ENCODE measurements at regions not wholly inside any gene's neighbourhood (a gene's known extent, or its start where the extent isn't known, plus 50 kb on each side); places are given as distances from the start of the nearest gene placed in this dataset.
"Not testable (repeated sequence)": the region's sequence is repeated elsewhere in the genome, so short reads cannot be mapped to it uniquely, and the experiment has no call there.

GRCh38 chr9:105978336-105978735 lies 284.0 kb downstream of the TMEM38B start:
- no peak for DNase-seq (ENCODE audit: low read depth)

- DNase-seq (ENCODE audit: low read depth) = no peak
Measured at GRCh38 chr9:105978826-105979225, 284.5 kb downstream of the TMEM38B start.

GRCh38 chr9:105979290-105979689 lies 284.9 kb downstream of the TMEM38B start:
- DNase-seq (ENCODE audit: low read depth) = no peak

- DNase-seq (ENCODE audit: low read depth) = no peak
Measured at GRCh38 chr9:105984714-105985113, 290.4 kb downstream of the TMEM38B start.

- DNase-seq (ENCODE audit: low read depth) = no peak
Measured at GRCh38 chr9:105993116-105993854, 298.9 kb downstream of the TMEM38B start.

GRCh38 chr9:105993921-105994715 lies 299.8 kb downstream of the TMEM38B start:
- DNase-seq (ENCODE audit: low read depth) = no peak

- no peak for DNase-seq (ENCODE audit: low read depth)
Measured at GRCh38 chr9:105994970-105995369, 300.6 kb downstream of the TMEM38B start.

- no peak for DNase-seq (ENCODE audit: low read depth)
Measured at GRCh38 chr9:106017198-106017740, 322.9 kb downstream of the TMEM38B start.

- DNase-seq (ENCODE audit: low read depth) = no peak
Measured at GRCh38 chr9:106019039-106019680, 324.8 kb downstream of the TMEM38B start.

GRCh38 chr9:106019702-106020101 lies 325.4 kb downstream of the TMEM38B start:
- no peak for DNase-seq (ENCODE audit: low read depth)

- no peak for DNase-seq (ENCODE audit: low read depth)
Measured at GRCh38 chr9:106020186-106020585, 325.8 kb downstream of the TMEM38B start.

GRCh38 chr9:106023455-106023854 lies 329.1 kb downstream of the TMEM38B start:
- DNase-seq (ENCODE audit: low read depth) = no peak

- DNase-seq (ENCODE audit: low read depth) = no peak
Measured at GRCh38 chr9:106025453-106025852, 331.1 kb downstream of the TMEM38B start.

GRCh38 chr9:106030146-106030545 lies 335.8 kb downstream of the TMEM38B start:
- not testable (repeated sequence) for DNase-seq (ENCODE audit: low read depth)

- DNase-seq (ENCODE audit: low read depth) = no peak
Measured at GRCh38 chr9:106032978-106033377, 338.6 kb downstream of the TMEM38B start.

GRCh38 chr9:106035806-106036205 lies 341.5 kb downstream of the TMEM38B start:
- no peak for DNase-seq (ENCODE audit: low read depth)

GRCh38 chr9:106038266-106039001 lies 344.1 kb downstream of the TMEM38B start:
- no peak for DNase-seq (ENCODE audit: low read depth)

- DNase-seq (ENCODE audit: low read depth) = no peak
Measured at GRCh38 chr9:106039151-106039935, 345.0 kb downstream of the TMEM38B start.

GRCh38 chr9:106041920-106042319 lies 347.6 kb downstream of the TMEM38B start:
- not testable (repeated sequence) for DNase-seq (ENCODE audit: low read depth)

- no peak for DNase-seq (ENCODE audit: low read depth)
Measured at GRCh38 chr9:106051545-106051944, 357.2 kb downstream of the TMEM38B start.

- no peak for DNase-seq (ENCODE audit: low read depth)
Measured at GRCh38 chr9:106052166-106052565, 357.8 kb downstream of the TMEM38B start.

Data from GM04504 (cell line).